COLO829 (cell line): ENCODE measurements at regions not wholly inside any gene's neighbourhood (a gene's known extent, or its start where the extent isn't known, plus 50 kb on each side); places are given as distances from the start of the nearest gene placed in this dataset.
"Not testable (repeated sequence)": the region's sequence is repeated elsewhere in the genome, so short reads cannot be mapped to it uniquely, and the experiment has no call there.

ENCODE experiments used
- DNase-seq: peaks from one replicate; pipeline ENCODE4 v3.0.0; 2012; ENCODE audit warnings: low spot score

GRCh38 chr3:6585360-6585759 lies 275.6 kb upstream of the GRM7 start:
- DNase-seq = no peak

DNA sequence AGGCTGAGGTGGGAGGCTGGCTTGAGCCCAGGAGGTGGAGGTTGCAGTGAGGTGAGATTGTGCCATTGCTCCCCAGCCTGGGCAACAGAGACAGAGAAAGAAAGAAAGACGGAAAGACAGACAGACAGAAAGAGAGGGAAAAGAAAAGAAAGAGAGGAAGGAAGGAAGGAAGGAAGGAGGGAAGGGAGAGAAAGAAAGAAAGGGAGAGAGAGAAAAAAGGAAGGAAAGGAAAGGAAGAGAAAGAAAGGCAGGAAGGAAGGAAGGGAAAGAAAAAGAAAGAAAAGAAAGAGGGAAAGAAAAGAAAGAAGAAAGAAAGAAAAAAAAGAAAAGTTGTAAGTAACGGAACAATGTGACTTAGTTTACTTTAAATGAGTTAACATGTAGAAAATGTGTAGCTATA lies 260.7 kb upstream of the GRM7 start:
- DNase-seq = no peak

- DNase-seq = no peak
Measured at GRCh38 chr3:6601374-6601773, 259.5 kb upstream of the GRM7 start.

DNA sequence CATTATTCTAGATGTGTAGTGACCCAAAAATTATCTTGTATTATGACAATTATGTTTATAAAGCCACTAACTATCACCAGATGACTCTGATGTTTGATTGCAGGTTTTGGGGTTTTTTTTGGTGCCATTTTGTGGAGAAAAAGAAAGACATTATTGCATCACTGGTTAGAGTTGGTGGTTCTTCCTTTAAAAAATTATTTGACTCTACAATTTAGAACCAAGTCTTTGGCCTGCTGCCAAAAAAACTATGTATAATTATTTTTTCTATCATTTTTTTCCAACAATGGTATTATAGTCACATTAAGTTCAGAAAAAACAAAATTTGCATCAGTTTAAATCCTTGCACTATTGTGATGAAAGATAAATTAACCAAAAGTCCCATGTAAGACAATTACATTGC lies 258.6 kb upstream of the GRM7 start:
- no peak for DNase-seq

GRCh38 chr3:6605227-6605626 lies 255.7 kb upstream of the GRM7 start:
- DNase-seq = no peak

- no peak for DNase-seq
Measured at GRCh38 chr3:6608843-6609242, 252.1 kb upstream of the GRM7 start.

DNA sequence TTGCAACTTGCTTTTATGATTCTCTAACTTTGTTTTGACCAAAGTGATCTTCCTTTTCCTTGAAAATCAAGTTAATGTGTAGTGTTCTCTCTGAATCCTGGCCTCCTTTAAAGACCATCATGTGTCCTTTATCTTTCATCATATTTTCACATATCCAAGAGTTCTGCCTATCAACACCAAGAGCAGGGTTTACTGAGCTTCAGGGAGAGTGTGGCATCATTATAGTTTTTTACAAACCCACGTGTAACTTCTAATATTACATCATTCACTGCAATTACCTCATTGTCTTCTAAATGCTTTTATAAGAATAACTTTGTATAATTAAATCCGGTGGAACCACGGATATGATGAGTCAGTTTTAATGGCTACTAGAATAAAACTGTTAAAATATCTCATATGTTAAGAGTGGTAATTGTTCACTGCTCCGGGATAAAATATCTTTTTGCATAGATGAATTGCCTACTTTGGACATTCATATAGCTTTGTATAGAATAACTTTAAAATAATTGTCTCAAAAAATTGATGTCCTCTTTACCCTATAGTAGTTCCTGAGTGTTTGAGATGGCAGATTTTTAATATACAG lies 248.8 kb upstream of the GRM7 start:
- DNase-seq = no peak

DNA sequence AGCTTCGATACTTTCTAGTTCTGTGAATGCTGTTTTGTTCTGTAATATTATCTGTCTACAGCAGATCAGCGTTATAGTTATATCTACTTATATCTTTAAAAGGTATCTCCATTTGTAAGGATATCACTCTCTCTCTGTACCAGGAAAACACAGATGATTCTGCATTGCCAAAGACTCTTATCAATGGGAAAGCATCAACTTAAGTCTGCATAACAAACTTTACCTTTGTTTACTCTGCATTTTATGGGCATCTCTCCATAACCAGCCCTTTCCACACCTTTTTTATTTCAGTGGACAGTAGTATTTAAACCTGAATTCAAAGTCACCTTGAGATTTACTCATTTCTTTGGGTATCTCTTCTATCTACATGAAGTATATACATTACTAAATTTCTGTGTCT lies 238.7 kb upstream of the GRM7 start:
- no peak for DNase-seq

DNA sequence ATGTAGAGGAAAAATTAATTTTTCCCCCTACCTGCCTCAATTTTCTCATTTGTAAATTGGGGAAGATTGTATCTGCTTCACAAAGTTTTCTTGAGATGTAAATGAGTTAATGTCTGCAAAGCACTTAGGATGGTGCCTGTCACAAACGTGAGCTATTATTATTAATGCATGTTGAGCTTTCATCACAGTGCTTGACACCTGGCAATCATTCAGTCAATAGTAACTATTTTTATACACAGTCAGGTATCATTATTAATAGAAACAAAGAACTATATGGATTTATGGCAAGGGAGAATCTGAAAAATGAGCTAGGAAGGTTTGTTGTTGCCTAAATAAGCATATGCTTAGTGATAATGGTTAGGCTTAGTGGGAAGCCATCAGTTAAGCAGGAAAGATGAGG lies 238.2 kb upstream of the GRM7 start:
- no peak for DNase-seq

GRCh38 chr3:6631376-6631775 lies 229.5 kb upstream of the GRM7 start:
- DNase-seq = no peak

DNA sequence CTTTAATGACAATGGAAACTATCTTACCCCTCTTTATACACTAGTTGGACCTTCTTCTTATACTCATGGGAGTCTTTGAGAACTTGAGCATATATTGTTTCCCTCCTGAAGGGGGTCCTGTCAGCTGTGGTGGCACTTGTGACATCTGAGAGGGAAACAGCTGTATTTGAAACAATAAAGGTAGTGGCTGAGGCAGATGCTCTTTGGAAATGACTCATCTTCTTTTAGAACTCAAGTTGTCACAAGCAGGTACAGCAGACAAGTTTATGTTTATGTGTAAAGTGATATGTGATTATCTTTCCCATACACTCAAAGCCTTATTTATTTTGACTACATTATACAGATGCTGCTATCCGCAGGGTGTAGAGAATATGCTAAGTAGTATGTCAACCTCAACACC lies 220.0 kb upstream of the GRM7 start:
- DNase-seq = no peak

GRCh38 chr3:6644070-6644929 lies 216.6 kb upstream of the GRM7 start:
- DNase-seq = no peak

DNA sequence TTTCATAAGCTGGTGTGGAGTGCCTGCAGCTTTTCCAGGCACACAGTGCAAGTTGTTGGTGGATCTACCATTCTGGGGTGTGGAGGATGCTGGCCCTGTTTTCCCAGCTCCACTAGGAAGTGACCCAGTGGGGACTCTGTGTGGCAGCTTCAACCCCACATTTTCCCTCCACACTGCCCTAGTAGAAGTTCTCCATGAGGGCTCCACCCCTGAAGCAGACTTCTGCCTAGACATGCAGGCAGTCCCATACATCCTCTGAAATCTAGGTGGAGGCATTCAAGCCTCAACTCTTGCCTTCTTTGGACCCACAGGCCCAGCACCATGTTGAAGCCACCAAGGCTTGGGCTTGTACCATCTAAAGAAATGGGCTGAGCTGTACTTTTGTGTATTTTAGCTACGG lies 206.2 kb upstream of the GRM7 start:
- no peak for DNase-seq

GRCh38 chr3:6655275-6655674 lies 205.6 kb upstream of the GRM7 start:
- DNase-seq = no peak

DNA sequence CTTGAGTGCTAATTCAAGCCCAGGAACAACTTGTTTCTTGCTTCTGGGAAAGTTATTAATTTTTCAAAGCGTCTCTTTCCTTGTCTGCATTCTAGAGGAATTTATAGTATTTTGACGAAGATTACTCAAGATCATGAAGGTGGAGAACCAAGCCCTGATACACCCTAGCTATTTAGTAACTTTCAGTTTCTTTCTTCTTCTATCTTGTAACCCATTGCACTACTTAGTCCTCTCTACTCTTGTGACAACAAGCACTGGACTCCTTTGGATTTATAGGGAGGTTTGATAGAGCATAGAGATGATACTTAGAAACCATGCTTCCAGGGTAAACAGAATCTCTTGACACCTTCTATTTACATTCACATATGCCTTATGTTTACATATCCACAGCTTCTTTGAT lies 203.3 kb upstream of the GRM7 start:
- DNase-seq = no peak

DNA sequence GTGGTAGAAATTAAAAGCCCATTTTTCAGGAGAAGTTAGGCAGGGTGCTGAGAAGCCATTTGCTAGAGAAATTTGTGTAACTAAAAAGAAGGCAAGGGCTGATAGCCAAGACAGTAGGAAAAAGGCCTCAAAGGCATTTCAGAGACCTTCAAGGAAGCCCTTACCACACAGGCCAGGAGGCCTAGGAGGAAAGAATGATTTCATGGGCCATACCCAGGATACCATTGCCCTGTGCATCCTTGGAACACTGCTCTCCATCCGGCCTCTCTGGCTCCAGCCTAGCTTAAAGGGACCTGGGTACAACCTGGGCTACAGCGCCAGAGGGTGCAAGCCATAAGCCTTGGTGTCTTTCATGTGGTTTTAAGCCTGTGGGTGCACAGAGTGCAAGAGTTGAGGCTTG lies 193.6 kb upstream of the GRM7 start:
- no peak for DNase-seq

- DNase-seq = no peak
Measured at GRCh38 chr3:6671363-6671762, 189.6 kb upstream of the GRM7 start.

DNA sequence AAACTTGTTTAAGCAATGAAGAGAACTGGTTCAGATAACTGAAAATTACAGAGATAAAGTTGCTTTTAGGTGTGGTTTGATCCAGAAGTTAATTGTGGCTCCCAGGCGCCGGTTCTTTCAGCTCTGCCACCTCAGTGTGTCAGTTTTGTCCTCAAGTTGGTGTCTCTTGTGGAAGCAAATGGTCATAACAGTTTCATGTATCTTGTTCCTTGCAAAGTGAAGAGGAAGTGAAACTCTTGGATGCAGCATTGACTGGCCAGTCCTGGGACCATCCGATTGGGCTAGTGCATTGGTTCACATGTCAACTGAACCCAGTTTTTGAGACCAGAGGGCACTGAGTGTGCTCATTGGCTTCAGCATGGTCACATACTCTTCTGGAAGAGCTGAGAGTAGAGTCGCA lies 181.4 kb upstream of the GRM7 start:
- DNase-seq = no peak

DNA sequence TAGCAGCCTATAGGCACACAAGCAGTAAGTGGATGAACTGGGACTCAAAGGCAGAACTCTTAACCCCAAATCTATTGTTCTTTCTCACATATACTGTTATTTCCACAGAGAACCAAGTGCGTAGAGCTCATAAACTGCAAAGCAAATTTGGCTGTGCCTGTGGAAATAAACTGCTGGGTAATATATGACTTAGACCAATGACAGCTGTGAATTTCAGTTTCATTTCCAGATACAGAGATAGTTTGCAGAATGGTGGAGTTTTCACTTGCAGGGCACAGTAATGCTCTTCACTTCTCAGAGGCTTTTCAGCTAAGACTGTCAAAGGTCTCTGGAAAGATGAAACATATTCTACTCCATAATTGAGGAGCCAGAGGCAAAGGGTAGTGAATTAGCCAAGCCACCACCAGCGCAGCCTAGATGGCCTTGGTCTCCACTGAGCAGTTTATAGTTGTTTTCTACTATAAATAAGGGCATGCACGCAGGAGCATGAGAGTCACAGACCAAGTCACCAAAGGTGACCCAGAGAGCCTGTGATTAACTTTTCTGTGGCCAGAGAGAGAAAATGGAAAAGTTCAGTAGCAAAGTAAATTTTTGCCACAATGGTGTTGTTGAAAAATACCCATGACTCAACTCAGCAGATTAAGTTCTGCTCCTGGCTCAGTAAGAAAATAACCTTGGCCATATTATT lies 180.7 kb upstream of the GRM7 start:
- DNase-seq = no peak

GRCh38 chr3:6697285-6697684 lies 163.6 kb upstream of the GRM7 start:
- DNase-seq = no peak

- no peak for DNase-seq
Measured at GRCh38 chr3:6697722-6698121, 163.2 kb upstream of the GRM7 start.

- DNase-seq = not testable (repeated sequence)
Measured at GRCh38 chr3:6704817-6705216, 156.1 kb upstream of the GRM7 start.

GRCh38 chr3:6706777-6707176 lies 154.1 kb upstream of the GRM7 start:
- no peak for DNase-seq
